Neural cell (in vitro differentiated cells): ENCODE measurements at regions not wholly inside any gene's neighbourhood (a gene's known extent, or its start where the extent isn't known, plus 50 kb on each side); places are given as distances from the start of the nearest gene placed in this dataset.

Source experiments
- H2AFZ ChIP-seq: fragments of 200-600, 300-800 bp; sonication (generic), shearing (Covaris generic); 2 replicates; pipeline ENCODE4 v1.6.0; 2014; ENCODE audit warnings: low read depth, mild to moderate bottlenecking, antibody characterized with exemption, low read length, moderate library complexity
- H3F3A ChIP-seq: fragments of 200-600 bp; shearing (Covaris generic); 2 replicates; pipeline ENCODE4 v1.6.1; 2016; ENCODE audit warnings: mild to moderate bottlenecking, moderate library complexity, mixed read lengths, antibody characterized with exemption, low read length; ENCODE audit not compliant: insufficient read depth, poor library complexity, severe bottlenecking
- H3K27ac ChIP-seq: fragments of 200-600, 300-800 bp; sonication (generic), shearing (Covaris generic); 2 replicates; pipeline ENCODE4 v1.5.1; 2014; ENCODE audit warnings: mild to moderate bottlenecking, low read length, moderate library complexity
- H3K27me3 ChIP-seq: fragments of 300-800, 200-600 bp; sonication (generic), shearing (Covaris generic); 2 replicates; pipeline ENCODE4 v1.6.0; 2014; ENCODE audit warnings: mild to moderate bottlenecking, low read depth, low read length, moderate library complexity; ENCODE audit not compliant: insufficient read depth
- H3K36me3 ChIP-seq: fragments of 300-800, 200-600 bp; sonication (generic), shearing (Covaris generic); 2 replicates; pipeline ENCODE4 v1.5.1; 2014; ENCODE audit warnings: mild to moderate bottlenecking, antibody characterized with exemption, low read length, moderate library complexity; ENCODE audit not compliant: insufficient read depth
- H3K4me2 ChIP-seq: fragments of 300-800, 200-600 bp; sonication (generic), shearing (Covaris generic); 2 replicates; pipeline ENCODE4 v1.6.0; 2014; ENCODE audit warnings: mild to moderate bottlenecking, low read length
- H3K4me3 ChIP-seq: fragments of 300-800, 200-600 bp; sonication (generic), shearing (Covaris generic); 2 replicates; pipeline ENCODE4 v1.5.1; 2014; ENCODE audit warnings: mild to moderate bottlenecking, low read length, moderate library complexity
- H3K79me2 ChIP-seq: fragments of 200-600 bp; shearing (Covaris generic); replicated peaks from 2 replicates; pipeline ENCODE4 v1.6.0; 2014; ENCODE audit warnings: mild to moderate bottlenecking, low read length, moderate library complexity; ENCODE audit not compliant: insufficient read depth
- H3K9ac ChIP-seq: fragments of 300-800, 200-600 bp; sonication (generic), shearing (Covaris generic); 2 replicates; pipeline ENCODE4 v1.6.1; 2016; ENCODE audit warnings: mild to moderate bottlenecking, low read length, mixed read lengths
- H3K9me2 ChIP-seq: fragments of 200-600 bp; shearing (Covaris generic); 2 replicates; pipeline ENCODE4 v1.6.1; 2016; ENCODE audit warnings: mild to moderate bottlenecking, low read length, mixed read lengths; ENCODE audit not compliant: insufficient read depth
- H3K9me3 ChIP-seq: fragments of 200-600, 300-800 bp; sonication (generic), shearing (Covaris generic); 2 replicates; pipeline ENCODE4 v1.6.1; 2016; ENCODE audit warnings: mild to moderate bottlenecking, mixed run types, low read length, moderate library complexity, mixed read lengths
- H4K20me1 ChIP-seq: fragments of 200-600 bp; shearing (Covaris generic); 2 replicates; pipeline ENCODE4 v1.6.1; 2016; ENCODE audit warnings: mild to moderate bottlenecking, mixed run types; ENCODE audit not compliant: insufficient read depth
- CTCF ChIP-seq: fragments of 450-650 bp; IDR thresholded peaks from 2 replicates; pipeline ENCODE4 v1.5.1; 2014; ENCODE audit warnings: antibody characterized with exemption, mild to moderate bottlenecking, moderate library complexity; ENCODE audit not compliant: poor library complexity, severe bottlenecking
- EP300 ChIP-seq: fragments of 450-650 bp; conservative IDR thresholded peaks from 2 replicates; pipeline ENCODE4 v1.6.1; 2014; ENCODE audit warnings: antibody characterized with exemption, mild to moderate bottlenecking, moderate library complexity; ENCODE audit not compliant: poor library complexity, severe bottlenecking
- EZH2 ChIP-seq: fragments of 200-600, 300-800 bp; shearing (Covaris generic), sonication (generic); IDR thresholded peaks from 2 replicates; pipeline ENCODE4 v1.6.1; 2014; ENCODE audit warnings: antibody characterized with exemption, low read length, borderline replicate concordance, mild to moderate bottlenecking; ENCODE audit not compliant: insufficient read depth, poor library complexity, severe bottlenecking
- MXI1 ChIP-seq: fragments of 450-650 bp; conservative IDR thresholded peaks from 2 replicates; pipeline ENCODE4 v1.6.1; 2014; ENCODE audit warnings: antibody characterized with exemption, mild to moderate bottlenecking; ENCODE audit not compliant: poor library complexity, severe bottlenecking
- POLR2AphosphoS5 ChIP-seq: IDR thresholded peaks from 2 replicates; pipeline ENCODE4 v1.6.1; 2012
- RAD21 ChIP-seq: fragments of 450-650 bp; conservative IDR thresholded peaks from 2 replicates; pipeline ENCODE4 v1.6.1; 2014; ENCODE audit warnings: antibody characterized with exemption, mild to moderate bottlenecking, moderate library complexity
- REST ChIP-seq: IDR thresholded peaks from 2 replicates; pipeline ENCODE4 v1.6.1; 2012; ENCODE audit warnings: borderline replicate concordance
- SMC3 ChIP-seq: fragments of 450-650 bp; conservative IDR thresholded peaks from 2 replicates; pipeline ENCODE4 v1.6.1; 2014; ENCODE audit warnings: antibody characterized with exemption, mild to moderate bottlenecking, moderate library complexity; ENCODE audit not compliant: poor library complexity
- TAF1 ChIP-seq: IDR thresholded peaks from 2 replicates; pipeline ENCODE4 v1.6.1; 2012; ENCODE audit warnings: low read depth

GRCh38 chr2:149768320-149768799, 180.8 kb upstream of the MMADHC start:
- TF ChIP-seq EP300 (no peak), CTCF (no peak), REST (no peak), SMC3 (no peak), TAF1 (no peak), MXI1 (no peak), EZH2 (no peak), RAD21 (no peak), POLR2AphosphoS5 (no peak)
- H3K79me2 ChIP-seq = no peaks in the 10 kb centered on the region
- no peaks in the 10 kb centered on the region for H3K9me3 ChIP-seq
- no peak overlapping the region for H3K4me3 ChIP-seq
- no peaks in the 10 kb centered on the region for H3F3A ChIP-seq
- H3K9me2 ChIP-seq = no peaks in the 10 kb centered on the region
- no peak overlapping the region for H2AFZ ChIP-seq
- H3K4me2 ChIP-seq = no peak overlapping the region
- no peak overlapping the region for H3K27ac ChIP-seq
- H3K36me3 ChIP-seq = no peaks in the 10 kb centered on the region
- H3K27me3 ChIP-seq = no peaks in the 10 kb centered on the region
- H3K9ac ChIP-seq = no peak overlapping the region
- H4K20me1 ChIP-seq = no peaks in the 10 kb centered on the region

- no peak overlapping the region for H3K4me2 ChIP-seq
- H3K4me3 ChIP-seq = no peak overlapping the region
- H3F3A ChIP-seq = no peaks in the 10 kb centered on the region
- H3K9me2 ChIP-seq = no peaks in the 10 kb centered on the region
- no peak overlapping the region for H3K9ac ChIP-seq
- no peak overlapping the region for H2AFZ ChIP-seq
- no peaks in the 10 kb centered on the region for H3K27me3 ChIP-seq
- no peak overlapping the region for H3K27ac ChIP-seq
- H4K20me1 ChIP-seq = no peaks in the 10 kb centered on the region
- H3K36me3 ChIP-seq = no peaks in the 10 kb centered on the region
- no peaks in the 10 kb centered on the region for H3K9me3 ChIP-seq
- TF ChIP-seq REST = no peak
- no peak for TF ChIP-seq TAF1
- no peak for TF ChIP-seq SMC3
- no peak for TF ChIP-seq EP300
- no peak for TF ChIP-seq EZH2
- no peak for TF ChIP-seq MXI1
- no peak for TF ChIP-seq RAD21
- TF ChIP-seq CTCF = no peak
- no peak for TF ChIP-seq POLR2AphosphoS5
- no peaks in the 10 kb centered on the region for H3K79me2 ChIP-seq
Measured at GRCh38 chr2:149767516-149767974, 180.0 kb upstream of the MMADHC start.
